Tibial nerve (tissue), 4 donors: ENCODE measurements at regions not wholly inside any gene's neighbourhood (a gene's known extent, or its start where the extent isn't known, plus 50 kb on each side); places are given as distances from the start of the nearest gene placed in this dataset.

Experiments used
- EP300 ChIP-seq, 2 donors: sonication (generic); formaldehyde crosslinking; IDR thresholded peaks; one replicate each; pipeline ENCODE4 v1.6.1; 2017; ENCODE audit warnings: antibody characterized with exemption in 2 of 2, mild to moderate bottlenecking in 1 of 2
- TF ChIP-seq, protein P1 (sequence below), 5 experiments: fragments of 200-600 bp in 3 of 5; fragments of 450-650 bp in 2 of 5; sonication (generic) in 3 of 5; IDR thresholded peaks; one replicate each; pipeline ENCODE4 v1.5.1; 2016 to 2019; ENCODE audit warnings: antibody characterized with exemption in 5 of 5, mild to moderate bottlenecking in 3 of 5, moderate library complexity in 2 of 5

DNA sequence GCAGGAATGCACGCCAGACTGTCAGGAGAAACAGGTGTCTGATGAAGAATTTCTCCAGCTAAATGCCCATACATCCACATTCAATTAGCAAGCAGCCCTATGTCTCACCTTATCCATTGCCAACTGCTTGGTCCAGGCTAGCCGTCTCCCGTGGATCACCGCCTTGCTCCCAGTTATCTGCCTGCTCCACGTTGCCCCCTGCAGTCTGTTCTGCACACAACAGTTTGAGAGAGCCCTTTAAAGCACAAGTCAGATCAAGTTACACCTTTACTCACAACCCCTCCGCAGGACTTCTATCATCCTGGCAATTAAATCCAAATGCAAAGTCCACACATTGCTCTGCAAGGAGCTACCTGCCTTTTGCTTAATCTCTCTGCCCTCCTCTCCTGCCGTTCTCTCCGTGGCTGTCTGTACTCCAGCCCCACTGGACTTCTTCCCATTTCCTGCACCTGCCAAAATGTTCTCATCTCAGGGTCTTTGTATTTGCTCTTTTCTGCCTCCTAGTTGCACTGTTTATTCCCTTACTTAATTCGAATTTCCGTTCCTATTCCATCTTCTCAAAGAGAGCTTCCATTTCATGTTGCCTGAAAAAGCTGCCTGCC lies 185.3 kb upstream of the LARGE1 start:
- TF ChIP-seq EP300 (IDR thresholded peaks at IDR 0.05), result no peak
- TF ChIP-seq, protein P1, sequence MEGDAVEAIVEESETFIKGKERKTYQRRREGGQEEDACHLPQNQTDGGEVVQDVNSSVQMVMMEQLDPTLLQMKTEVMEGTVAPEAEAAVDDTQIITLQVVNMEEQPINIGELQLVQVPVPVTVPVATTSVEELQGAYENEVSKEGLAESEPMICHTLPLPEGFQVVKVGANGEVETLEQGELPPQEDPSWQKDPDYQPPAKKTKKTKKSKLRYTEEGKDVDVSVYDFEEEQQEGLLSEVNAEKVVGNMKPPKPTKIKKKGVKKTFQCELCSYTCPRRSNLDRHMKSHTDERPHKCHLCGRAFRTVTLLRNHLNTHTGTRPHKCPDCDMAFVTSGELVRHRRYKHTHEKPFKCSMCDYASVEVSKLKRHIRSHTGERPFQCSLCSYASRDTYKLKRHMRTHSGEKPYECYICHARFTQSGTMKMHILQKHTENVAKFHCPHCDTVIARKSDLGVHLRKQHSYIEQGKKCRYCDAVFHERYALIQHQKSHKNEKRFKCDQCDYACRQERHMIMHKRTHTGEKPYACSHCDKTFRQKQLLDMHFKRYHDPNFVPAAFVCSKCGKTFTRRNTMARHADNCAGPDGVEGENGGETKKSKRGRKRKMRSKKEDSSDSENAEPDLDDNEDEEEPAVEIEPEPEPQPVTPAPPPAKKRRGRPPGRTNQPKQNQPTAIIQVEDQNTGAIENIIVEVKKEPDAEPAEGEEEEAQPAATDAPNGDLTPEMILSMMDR (IDR thresholded peaks at IDR 0.05), result peak; percentile 39 to 66 (median 54)
